Urinary bladder (tissue), 3 donors: ENCODE measurements at regions not wholly inside any gene's neighbourhood (a gene's known extent, or its start where the extent isn't known, plus 50 kb on each side); places are given as distances from the start of the nearest gene placed in this dataset.

Experiments
- DNase-seq: peaks from one replicate; pipeline ENCODE4 v3.0.0-alpha.2; 2015; ENCODE audit errors: extremely low spot score
- H3K27ac ChIP-seq: one replicate; pipeline ENCODE4 v1.5.1; 2013; ENCODE audit warnings: low read depth, mild to moderate bottlenecking, moderate library complexity
- H3K36me3 ChIP-seq: one replicate; pipeline ENCODE4 v1.6.1; 2013; ENCODE audit warnings: mild to moderate bottlenecking, moderate library complexity; ENCODE audit not compliant: insufficient read depth
- H3K4me1 ChIP-seq: one replicate; pipeline ENCODE4 v1.6.1; 2013; ENCODE audit warnings: mild to moderate bottlenecking, moderate library complexity; ENCODE audit not compliant: insufficient read depth
- H3K4me3 ChIP-seq: one replicate; pipeline ENCODE4 v1.5.1; 2013; ENCODE audit warnings: low read depth, low read length
- WGBS: extraction: QIAGEN DNeasy Blood & Tissue Kit; methylation state at CpG from one replicate; pipeline ENCODE4 v1.1.7; 2013; 5-methylcytosine and 5-hydroxymethylcytosine counted together
- donor health status: healthy with polysubstance abuse.
- donor health status: healthy.

GRCh38 chr21:32192291-32193097 is 86.4 kb downstream of the MIS18A start:
- WGBS = 81% methylated on average over 13 of the region's 13 CpGs
- H3K4me1 ChIP-seq = no peaks in the 10 kb centered on the region
- no peaks in the 10 kb centered on the region for H3K36me3 ChIP-seq
- no peak overlapping the region for H3K4me3 ChIP-seq
- DNase-seq = no peak
- H3K27ac ChIP-seq = no peak overlapping the region

DNA sequence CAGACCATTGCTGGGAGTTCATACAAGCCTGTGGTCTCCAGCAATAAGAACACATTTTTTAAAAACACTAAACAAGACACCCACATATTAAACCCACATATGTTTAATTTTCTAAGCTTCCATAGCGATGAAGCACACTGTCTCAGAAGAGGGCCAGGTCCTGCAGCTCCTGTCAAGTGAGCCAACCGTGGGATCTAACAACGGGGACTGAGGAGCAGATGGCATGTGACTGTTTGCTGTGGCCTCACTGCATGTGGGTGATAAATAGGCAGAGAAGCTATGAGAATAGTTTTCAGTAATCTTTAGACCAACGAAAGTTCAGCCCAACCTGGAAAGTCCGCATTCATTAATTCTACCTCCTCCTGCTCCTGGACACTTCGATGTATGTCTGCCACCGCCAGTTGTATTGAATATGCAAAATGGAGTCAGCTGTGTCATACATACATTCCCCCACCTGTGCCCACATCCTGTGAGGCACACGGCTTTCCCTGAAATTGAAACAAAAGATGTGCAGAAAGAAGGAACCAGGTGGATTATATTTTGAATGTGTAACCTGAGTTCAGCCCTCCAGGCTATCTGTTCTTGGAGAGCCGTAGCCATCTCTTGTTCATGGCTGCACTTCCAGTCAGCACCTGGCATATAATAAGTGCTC is 88.2 kb downstream of the MIS18A start:
- no peak overlapping the region for H3K4me3 ChIP-seq
- no peaks in the 10 kb centered on the region for H3K36me3 ChIP-seq
- 75% methylated on average over 9 of the region's 9 CpGs for WGBS
- DNase-seq = no peak
- no peak overlapping the region for H3K27ac ChIP-seq
- H3K4me1 ChIP-seq = no peaks in the 10 kb centered on the region

DNA sequence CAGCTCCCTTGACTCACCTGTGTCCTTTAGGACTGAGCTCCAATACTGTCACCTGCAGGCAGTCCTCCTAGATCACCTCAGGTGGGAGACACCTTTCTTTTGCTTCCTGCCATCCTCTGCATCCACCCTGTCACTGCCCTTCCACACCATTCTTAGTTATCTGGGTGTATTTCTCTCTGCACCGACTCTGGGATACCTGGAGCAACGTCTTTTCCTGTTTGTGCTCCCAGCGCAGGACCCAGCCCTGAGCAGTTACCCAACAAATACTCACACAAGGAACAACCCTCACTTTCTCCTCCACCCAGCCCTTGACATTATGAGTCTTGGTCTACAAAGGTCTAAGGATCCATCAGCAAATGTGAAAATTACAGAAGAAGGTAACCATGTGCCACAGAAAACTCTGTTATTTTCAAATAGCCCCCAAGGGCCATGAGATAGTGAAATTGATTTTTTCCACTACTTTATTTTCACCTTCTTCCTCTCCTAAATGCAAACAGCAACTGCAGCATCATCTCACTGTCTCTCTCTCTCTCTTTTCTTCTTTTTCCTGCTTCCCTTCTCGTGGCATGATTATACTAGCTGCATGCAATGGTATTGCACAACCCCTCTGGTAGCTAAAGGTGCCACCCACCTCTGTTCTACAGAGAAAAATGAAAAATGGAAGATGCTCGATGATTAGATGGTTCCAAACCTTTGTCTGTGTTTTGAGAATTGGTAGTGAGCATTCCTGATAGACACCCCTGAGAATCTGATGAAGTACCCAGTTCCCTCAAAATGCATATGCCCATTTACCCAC is 89.0 kb downstream of the MIS18A start:
- no peak for DNase-seq
- 78% methylated on average over 5 of the region's 5 CpGs for WGBS

GRCh38 chr21:32186804-32187203 is 92.0 kb downstream of the MIS18A start:
- Histone ChIP-seq H3K27ac (no peak overlapping the region), H3K4me3 (no peak overlapping the region), H3K36me3 (no peaks in the 10 kb centered on the region), H3K4me1 (no peaks in the 10 kb centered on the region)
- 56% methylated on average over 8 of the region's 8 CpGs for WGBS
- DNase-seq = no peak

More for the DNA sequence above, 89.0 kb downstream of the MIS18A start:
- H3K36me3 ChIP-seq = no peaks in the 10 kb centered on the region
- H3K4me3 ChIP-seq = no peak overlapping the region
- no peaks in the 10 kb centered on the region for H3K4me1 ChIP-seq
- no peak overlapping the region for H3K27ac ChIP-seq

DNA sequence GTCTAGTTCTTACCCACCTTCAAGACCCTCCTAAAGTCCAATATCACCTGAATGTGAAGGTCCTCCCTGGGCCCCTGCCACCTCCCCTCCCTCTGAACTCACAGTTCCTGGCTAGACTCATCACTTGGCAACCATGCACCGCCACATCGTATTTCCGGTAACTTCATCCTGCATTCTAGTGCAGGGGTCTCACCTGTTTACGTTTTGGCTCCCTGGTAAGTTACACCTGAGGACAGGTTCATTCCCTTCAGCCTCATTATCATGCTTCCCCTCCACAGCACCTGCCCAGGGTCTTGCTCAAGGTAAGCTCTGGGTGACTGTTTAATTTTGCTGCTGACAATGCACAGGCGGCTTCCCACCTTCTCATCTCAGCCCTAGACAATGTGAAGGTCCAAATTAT is 93.1 kb downstream of the MIS18A start:
- Histone ChIP-seq H3K36me3 (no peaks in the 10 kb centered on the region), H3K4me1 (no peaks in the 10 kb centered on the region), H3K4me3 (no peak overlapping the region), H3K27ac (no peak overlapping the region)
- WGBS = 93% methylated on average over 5 of the region's 5 CpGs
- DNase-seq = no peak

- Histone ChIP-seq H3K36me3 (no peaks in the 10 kb centered on the region), H3K27ac (no peak overlapping the region), H3K4me1 (no peaks in the 10 kb centered on the region), H3K4me3 (no peak overlapping the region)
- no peak for DNase-seq
- 78% methylated on average over 2 of the region's 2 CpGs for WGBS
Observed at GRCh38 chr21:32185103-32185502, 93.7 kb downstream of the MIS18A start.

- no peak for DNase-seq
- Histone ChIP-seq H3K27ac (no peak overlapping the region), H3K36me3 (no peaks in the 10 kb centered on the region), H3K4me3 (no peak overlapping the region), H3K4me1 (no peaks in the 10 kb centered on the region)
- WGBS = 70% methylated on average over 7 of the region's 7 CpGs
Observed at GRCh38 chr21:32184485-32184884, 94.4 kb downstream of the MIS18A start.

DNA sequence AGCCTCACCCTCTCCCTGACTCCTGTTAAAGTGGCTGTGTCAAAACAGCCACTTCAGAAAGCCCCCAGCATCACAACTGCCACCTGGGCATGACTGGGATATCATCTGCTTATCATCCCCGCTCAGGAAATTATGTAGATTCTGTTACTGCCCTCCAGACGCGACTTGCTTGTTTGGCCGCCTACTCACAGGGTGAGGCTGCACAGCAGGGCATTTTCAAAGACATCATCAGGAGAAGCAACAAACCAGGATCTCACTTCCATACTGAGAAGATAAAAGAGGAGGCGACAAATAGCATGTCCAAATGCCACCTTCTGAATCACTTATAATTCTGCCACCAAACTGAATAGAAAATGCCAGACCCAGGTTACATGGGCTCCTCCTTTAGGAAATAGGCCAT is 94.8 kb downstream of the MIS18A start:
- DNase-seq = no peak
- Histone ChIP-seq H3K4me1 (no peaks in the 10 kb centered on the region), H3K36me3 (no peaks in the 10 kb centered on the region), H3K4me3 (no peak overlapping the region), H3K27ac (no peak overlapping the region)
- 62% methylated on average over 5 of the region's 5 CpGs for whole genome bisulfite sequencing

GRCh38 chr21:32183396-32183795 is 95.5 kb downstream of the MIS18A start:
- Histone ChIP-seq H3K4me3 (no peak overlapping the region), H3K4me1 (no peaks in the 10 kb centered on the region), H3K27ac (no peak overlapping the region), H3K36me3 (no peaks in the 10 kb centered on the region)
- no peak for DNase-seq

DNA sequence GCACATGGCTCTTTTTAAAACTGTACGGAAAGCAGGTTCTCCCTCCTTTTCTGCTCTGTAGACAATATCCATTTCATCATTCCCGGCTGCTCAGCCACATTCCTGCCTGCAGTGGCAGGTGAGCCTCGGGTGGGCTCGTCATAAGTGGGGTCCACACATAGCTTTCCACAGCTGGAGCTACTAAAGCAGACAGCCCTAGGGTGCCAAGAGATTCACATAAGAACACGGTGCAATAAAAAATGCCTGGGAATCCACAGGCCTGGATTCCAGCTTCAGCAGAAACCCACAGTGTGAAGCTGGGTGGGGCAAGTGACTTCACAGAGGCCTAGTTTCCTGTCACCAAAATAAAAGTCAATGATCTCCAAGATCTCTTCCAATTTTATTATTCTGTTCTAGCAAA is 96.4 kb downstream of the MIS18A start:
- no peak overlapping the region for H3K27ac ChIP-seq
- DNase-seq = no peak
- 66% methylated on average over 5 of the region's 5 CpGs for WGBS
- no peak overlapping the region for H3K4me3 ChIP-seq
- no peaks in the 10 kb centered on the region for H3K4me1 ChIP-seq
- no peaks in the 10 kb centered on the region for H3K36me3 ChIP-seq

GRCh38 chr21:32181457-32181856 is 97.4 kb downstream of the MIS18A start:
- Histone ChIP-seq H3K4me3 (no peak overlapping the region), H3K36me3 (no peaks in the 10 kb centered on the region), H3K4me1 (no peaks in the 10 kb centered on the region), H3K27ac (no peak overlapping the region)
- no peak for DNase-seq
- 96% methylated on average over 1 of the region's 1 CpG for WGBS

DNA sequence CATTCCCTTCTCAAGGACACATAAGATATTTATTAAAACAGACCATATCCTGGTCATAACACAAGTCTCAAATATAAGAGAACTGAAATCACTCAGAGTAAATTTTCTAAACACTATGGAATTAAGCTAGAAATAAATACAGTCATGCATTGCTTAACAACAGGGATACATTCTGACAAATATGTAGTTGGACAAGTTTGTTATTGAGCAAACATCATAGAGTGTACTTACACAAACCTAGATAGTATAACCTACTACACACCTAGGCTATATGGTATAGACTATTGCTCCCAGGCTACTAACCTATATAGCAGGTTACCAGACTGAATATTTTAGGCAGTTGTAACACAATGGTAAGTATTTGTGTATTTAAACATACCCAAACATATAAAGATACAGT is 104.0 kb downstream of the MIS18A start:
- H3K4me1 ChIP-seq = no peaks in the 10 kb centered on the region
- no peak overlapping the region for H3K4me3 ChIP-seq
- DNase-seq = no peak
- H3K27ac ChIP-seq = no peak overlapping the region
- H3K36me3 ChIP-seq = no peaks in the 10 kb centered on the region

GRCh38 chr21:32173121-32173724 is 105.6 kb downstream of the MIS18A start:
- H3K4me3 ChIP-seq = no peak overlapping the region
- no peaks in the 10 kb centered on the region for H3K36me3 ChIP-seq
- no peak for DNase-seq
- WGBS = 27% methylated on average over 1 of the region's 1 CpG
- H3K27ac ChIP-seq = no peak overlapping the region
- no peaks in the 10 kb centered on the region for H3K4me1 ChIP-seq
